Ishikawa (cell line): ENCODE measurements at regions not wholly inside any gene's neighbourhood (a gene's known extent, or its start where the extent isn't known, plus 50 kb on each side); places are given as distances from the start of the nearest gene placed in this dataset.

Source experiments
- CREB1 ChIP-seq: IDR thresholded peaks from 2 replicates; pipeline ENCODE4 v1.6.1; 2012; ENCODE audit warnings: low read depth
- EP300 ChIP-seq: IDR thresholded peaks from 2 replicates; pipeline ENCODE4 v1.6.1; 2012; ENCODE audit warnings: borderline replicate concordance
- NFIC ChIP-seq: IDR thresholded peaks from 2 replicates; pipeline ENCODE4 v1.6.1; 2012
- TAF1 ChIP-seq: IDR thresholded peaks from 2 replicates; pipeline ENCODE4 v1.6.1; 2012; ENCODE audit warnings: low read depth, mild to moderate bottlenecking
- TEAD4 ChIP-seq: IDR thresholded peaks from 2 replicates; pipeline ENCODE4 v1.6.1; 2012
- YY1 ChIP-seq: IDR thresholded peaks from 2 replicates; pipeline ENCODE4 v1.6.1; 2012; ENCODE audit warnings: low read depth
- TF ChIP-seq, protein P1 (sequence below): IDR thresholded peaks from 2 replicates; pipeline ENCODE4 v1.6.1; 2012

DNA sequence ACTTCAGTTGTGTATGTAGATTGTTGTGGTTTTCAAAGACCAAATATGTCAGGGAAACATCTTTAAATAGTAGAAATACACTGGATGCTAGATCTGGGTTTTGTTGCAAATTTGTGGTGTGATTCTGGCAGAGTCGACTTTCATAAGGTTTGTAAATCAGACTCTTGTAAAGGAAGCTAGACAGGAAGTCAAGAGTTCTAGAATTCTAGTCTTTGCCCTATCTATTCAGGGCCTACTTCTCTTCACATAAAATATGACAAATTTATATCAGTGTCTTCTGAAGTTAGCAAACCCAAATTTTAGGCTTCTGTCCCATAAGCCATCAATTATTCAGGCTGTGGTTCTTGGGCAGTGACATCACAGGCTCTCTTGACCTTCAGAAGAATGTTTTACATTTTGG is 1579.2 kb upstream of the PIK3C3 start:
- TF ChIP-seq CREB1 (no peak), EP300 (no peak), YY1 (no peak), TEAD4 (no peak), NFIC (no peak), TAF1 (no peak)
- TF ChIP-seq, protein P1, sequence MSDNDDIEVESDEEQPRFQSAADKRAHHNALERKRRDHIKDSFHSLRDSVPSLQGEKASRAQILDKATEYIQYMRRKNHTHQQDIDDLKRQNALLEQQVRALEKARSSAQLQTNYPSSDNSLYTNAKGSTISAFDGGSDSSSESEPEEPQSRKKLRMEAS, result no peak
